ENCODE measurements at regions not wholly inside any gene's neighbourhood (a gene's known extent, or its start where the extent isn't known, plus 50 kb on each side); places are given as distances from the start of the nearest gene placed in this dataset.

DNA sequence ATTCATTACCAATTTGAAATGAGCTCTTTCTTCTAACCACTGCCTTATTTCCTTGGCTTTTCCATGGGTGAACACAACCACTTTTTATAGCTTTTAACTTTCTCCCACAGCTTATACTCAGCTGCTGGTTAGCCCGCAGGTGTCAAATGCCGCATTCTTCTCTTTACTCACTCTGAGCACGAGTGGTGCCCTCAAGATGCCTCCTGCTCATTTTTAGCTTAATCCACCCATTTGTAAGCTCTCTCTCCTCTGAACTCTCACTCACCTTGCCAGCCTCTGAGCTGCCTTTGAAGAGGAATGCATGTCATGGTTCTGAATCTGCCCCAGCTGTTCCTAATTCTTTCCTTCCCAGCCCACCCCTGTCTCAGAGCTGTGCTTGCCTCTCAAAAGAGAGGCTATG is 449.4 kb upstream of the PRICKLE1 start:
- TF ChIP-seq FOXP2 (optimal IDR thresholded peaks at IDR 0.05; ENCODE audit: control extremely low read depth, extremely low read length, insufficient read depth) (no peak), POLR2AphosphoS5 (IDR thresholded peaks at IDR 0.05; ENCODE audit: borderline replicate concordance, low read depth, low read length) (no peak)

Measured in SK-N-MC (cell line).